T-cell (primary cell): ENCODE measurements at regions not wholly inside any gene's neighbourhood (a gene's known extent, or its start where the extent isn't known, plus 50 kb on each side); places are given as distances from the start of the nearest gene placed in this dataset.

Experiments used
- ATAC-seq, 4 experiments: fragments of 200-7000 bp in 3 of 4; fragments of 150-1000 bp in 1 of 4; cut with Tn5 transposase; replicated peaks in 1 of 4; 1 replicate in 3 of 4; 2 replicates in 1 of 4; pipeline ENCODE4 v1.10.0; 2021; ENCODE audit warnings: moderate library complexity in 3 of 4, mild to moderate bottlenecking in 2 of 4, moderate number of reproducible peaks in 1 of 4
- CTCF ChIA-PET, 2 donors: fragments of 300-600 bp; sonication (Branson Sonifier 250); formaldehyde crosslinking; loops; one replicate each; lab custom pipeline; 2022; ENCODE audit warnings: antibody characterized with exemption in 2 of 2; lab: Charles Lee
- POLR2A ChIA-PET, 2 donors: fragments of 300-600 bp; sonication (Branson Sonifier 250); formaldehyde crosslinking; loops; one replicate each; lab custom pipeline; 2022; ENCODE audit warnings: antibody characterized with exemption in 2 of 2; lab: Charles Lee
- DNase-seq, 35 experiments: peaks; one replicate each; pipeline versions ENCODE4 v3.0.0 to v3.0.0-alpha.2; 2013 to 2023
- H3K27ac ChIP-seq: one replicate; pipeline ENCODE4 v1.5.1; 2013; ENCODE audit warnings: low read length
- H3K27me3 ChIP-seq, 2 experiments: replicated peaks in 1 of 2; 1 replicate in 1 of 2; 2 replicates in 1 of 2; pipeline versions ENCODE4 v1.6.1 to v1.7.0; 2013; ENCODE audit warnings: low read length in 1 of 2, mixed read lengths in 1 of 2; ENCODE audit not compliant: control insufficient read depth in 2 of 2, insufficient read depth in 2 of 2; ENCODE audit errors: extremely low read depth in 1 of 2
- H3K36me3 ChIP-seq, 2 donors: 1 replicate in 1 of 2; 2 replicates in 1 of 2; pipeline versions ENCODE4 v1.6.1 to v1.7.0; 2013; ENCODE audit warnings: low read length in 1 of 2; ENCODE audit not compliant: control insufficient read depth in 2 of 2, insufficient read depth in 1 of 2; ENCODE audit errors: extremely low read depth in 1 of 2
- H3K4me1 ChIP-seq, 2 experiments: 1 replicate in 1 of 2; 2 replicates in 1 of 2; pipeline versions ENCODE4 v1.6.1 to v1.7.0; 2013; ENCODE audit warnings: low read length in 2 of 2, mixed read lengths in 1 of 2; ENCODE audit not compliant: insufficient read depth in 2 of 2, control insufficient read depth in 1 of 2; ENCODE audit errors: extremely low read depth in 1 of 2
- H3K4me3 ChIP-seq, 2 donors: 1 replicate in 1 of 2; 2 replicates in 1 of 2; pipeline versions ENCODE4 v1.5.1 to v1.7.0; 2013; ENCODE audit warnings: mild to moderate bottlenecking in 2 of 2, low read length in 1 of 2, moderate library complexity in 1 of 2; ENCODE audit not compliant: control insufficient read depth in 1 of 2; ENCODE audit errors: extremely low read depth in 1 of 2
- H3K9me3 ChIP-seq: 2 replicates; pipeline ENCODE4 v1.7.0; 2013
- H3K27ac Mint-ChIP-seq, 2 donors: one replicate each; pipeline ENCODE4 v1.8.0; 2020 to 2021; ENCODE audit warnings: mild to moderate bottlenecking in 2 of 2, mixed read lengths in 2 of 2
- H3K27me3 Mint-ChIP-seq, 2 donors: one replicate each; pipeline ENCODE4 v1.8.0; 2021 to 2022; ENCODE audit warnings: mixed read lengths in 2 of 2
- H3K36me3 Mint-ChIP-seq: one replicate; pipeline ENCODE4 v1.8.0; 2021; ENCODE audit warnings: mixed read lengths
- H3K4me1 Mint-ChIP-seq, 3 donors: one replicate each; pipeline ENCODE4 v1.8.0; 2020 to 2022; ENCODE audit warnings: mixed read lengths in 3 of 3, mild to moderate bottlenecking in 1 of 3
- H3K4me3 Mint-ChIP-seq, 3 donors: one replicate each; pipeline ENCODE4 v1.8.0; 2020 to 2022; ENCODE audit warnings: mild to moderate bottlenecking in 3 of 3, mixed read lengths in 3 of 3, moderate library complexity in 3 of 3
- H3K9me3 Mint-ChIP-seq, 3 donors: one replicate each; pipeline ENCODE4 v1.8.0; 2020 to 2022; ENCODE audit warnings: mixed read lengths in 3 of 3
- WGBS: methylation state at CpG from one replicate; pipeline ENCODE4 v1.1.5; 2013; ENCODE audit warnings: missing lambda C conversion rate; ENCODE audit not compliant: insufficient coverage; 5-methylcytosine and 5-hydroxymethylcytosine counted together

DNA sequence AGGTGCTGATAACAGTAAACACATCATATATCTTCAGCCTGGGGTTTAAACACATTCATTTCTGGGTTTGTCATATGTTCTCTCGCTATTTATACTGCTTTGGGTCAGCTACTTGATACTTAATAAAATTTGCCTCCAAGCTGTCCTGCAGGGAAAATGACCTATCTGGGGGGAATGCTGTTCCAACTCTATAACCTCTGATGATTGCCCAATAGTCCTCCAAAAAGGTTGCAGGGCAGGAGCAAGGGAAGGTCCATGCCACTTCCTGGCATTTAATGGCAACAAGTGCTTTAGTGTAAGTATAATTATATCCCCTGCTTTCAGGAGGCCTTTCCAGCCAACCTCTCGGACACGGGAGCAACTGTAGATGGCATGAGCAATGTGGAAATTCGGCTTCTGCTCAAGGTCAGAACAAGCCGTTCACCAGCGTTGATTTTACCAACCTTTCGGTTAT, 198.0 kb upstream of the EEA1 start:
- WGBS: no CpG with 5 or more reads among the region's 7 CpGs
- ATAC-seq: no peak
- Mint-ChIP-seq H3K36me3 (no peaks in the 10 kb centered on the region), H3K4me1 (no peaks in the 10 kb centered on the region), H3K9me3 (no peaks in the 10 kb centered on the region), H3K27me3 (no peaks in the 10 kb centered on the region), H3K4me3 (no peak overlapping the region), H3K27ac (no peak overlapping the region)
- POLR2A ChIA-PET: no interaction called here
- Histone ChIP-seq H3K4me3 (no peak overlapping the region), H3K9me3 (no peaks in the 10 kb centered on the region), H3K27ac (no peak overlapping the region), H3K36me3 (no peaks in the 10 kb centered on the region), H3K4me1 (peaks cover 0 to 3% of the 10 kb centered on the region in 2 experiments), H3K27me3 (no peaks in the 10 kb centered on the region)
- CTCF ChIA-PET: no interaction called here
- DNase-seq: no peak

DNA sequence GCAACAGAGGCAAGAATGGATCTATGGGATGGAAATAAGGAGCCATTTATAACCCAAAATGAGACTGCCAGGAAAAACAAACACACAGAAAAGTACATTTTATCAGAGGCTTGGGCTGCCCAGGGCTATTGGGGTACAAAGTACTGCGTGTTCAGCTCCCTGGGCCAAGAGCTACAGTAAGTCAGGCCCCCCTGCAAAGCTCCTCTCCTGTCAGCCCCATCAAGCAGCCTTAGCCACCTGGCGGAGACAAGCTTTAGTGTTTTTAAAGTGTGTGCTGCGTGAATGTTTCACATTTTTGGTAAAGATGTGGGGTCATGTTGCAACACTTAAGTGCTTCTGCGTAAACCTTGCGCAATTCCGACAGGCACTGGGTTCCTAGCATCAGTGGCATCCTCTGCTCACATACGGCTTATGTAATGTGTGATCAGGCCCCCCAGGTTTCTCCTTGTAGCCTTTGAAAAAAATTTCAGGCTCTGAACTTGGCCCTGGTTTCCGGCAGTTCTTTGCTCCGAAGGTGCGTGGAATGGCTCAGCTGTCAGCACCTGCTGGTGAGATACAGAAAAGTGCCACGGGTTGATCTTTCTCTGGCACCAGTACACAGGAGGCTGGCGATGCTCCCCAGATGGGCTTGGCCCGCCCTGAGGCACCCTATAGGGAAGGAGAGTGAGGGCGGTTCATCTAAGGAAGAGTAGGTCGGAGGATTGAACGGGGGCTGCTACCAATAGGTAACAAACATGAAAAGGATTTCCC, 198.7 kb upstream of the EEA1 start:
- Histone ChIP-seq H3K4me1 (peaks cover 0 to 3% of the 10 kb centered on the region in 2 experiments), H3K9me3 (no peaks in the 10 kb centered on the region), H3K4me3 (no peak overlapping the region), H3K27me3 (no peaks in the 10 kb centered on the region), H3K27ac (no peak overlapping the region), H3K36me3 (no peaks in the 10 kb centered on the region)
- DNase-seq (peak in 1 of 35 experiments; percentile 0), ATAC-seq (no peak)
- no peak overlapping the region for H3K27ac Mint-ChIP-seq
- ChIA-PET POLR2A (no interaction called here), CTCF (no interaction called here)
- no peaks in the 10 kb centered on the region for H3K9me3 Mint-ChIP-seq
- no peak overlapping the region for H3K4me3 Mint-ChIP-seq
- no peaks in the 10 kb centered on the region for H3K36me3 Mint-ChIP-seq
- WGBS: 97% methylated on average over 12 of the region's 16 CpGs
- H3K27me3 Mint-ChIP-seq: no peaks in the 10 kb centered on the region
- H3K4me1 Mint-ChIP-seq: no peaks in the 10 kb centered on the region

DNA sequence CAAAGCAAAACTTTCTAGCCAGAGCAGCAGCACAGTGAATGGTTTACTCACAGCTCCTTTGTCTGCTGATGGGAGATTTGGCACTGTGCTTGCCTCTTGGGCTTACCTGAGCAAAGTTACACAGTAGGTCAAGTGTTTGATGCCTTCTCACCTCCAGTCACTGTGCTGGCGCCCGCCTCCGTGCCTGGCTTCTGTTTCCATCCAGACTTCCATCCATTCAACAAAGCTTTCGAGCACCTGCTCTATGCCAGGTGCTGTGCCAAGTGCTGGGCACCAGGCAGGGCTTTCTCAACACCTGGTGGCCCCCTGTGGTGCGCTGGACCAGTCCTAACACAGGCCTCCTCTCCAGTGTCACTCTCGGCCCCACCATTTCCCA, 199.2 kb upstream of the EEA1 start:
- no peaks in the 10 kb centered on the region for H3K9me3 Mint-ChIP-seq
- 85% methylated on average over 6 of the region's 6 CpGs for WGBS
- no peak overlapping the region for H3K27ac ChIP-seq
- CTCF ChIA-PET: no interaction called here
- H3K36me3 ChIP-seq: no peaks in the 10 kb centered on the region
- ATAC-seq (no peak), DNase-seq (no peak)
- no peak overlapping the region for H3K4me3 Mint-ChIP-seq
- H3K27me3 ChIP-seq: no peaks in the 10 kb centered on the region
- no peak overlapping the region for H3K27ac Mint-ChIP-seq
- H3K4me1 Mint-ChIP-seq: no peaks in the 10 kb centered on the region
- H3K4me1 ChIP-seq: peaks cover 0 to 3% of the 10 kb centered on the region in 2 experiments
- H3K27me3 Mint-ChIP-seq: no peaks in the 10 kb centered on the region
- no peaks in the 10 kb centered on the region for H3K36me3 Mint-ChIP-seq
- POLR2A ChIA-PET: no interaction called here
- no peaks in the 10 kb centered on the region for H3K9me3 ChIP-seq
- no peak overlapping the region for H3K4me3 ChIP-seq

DNA sequence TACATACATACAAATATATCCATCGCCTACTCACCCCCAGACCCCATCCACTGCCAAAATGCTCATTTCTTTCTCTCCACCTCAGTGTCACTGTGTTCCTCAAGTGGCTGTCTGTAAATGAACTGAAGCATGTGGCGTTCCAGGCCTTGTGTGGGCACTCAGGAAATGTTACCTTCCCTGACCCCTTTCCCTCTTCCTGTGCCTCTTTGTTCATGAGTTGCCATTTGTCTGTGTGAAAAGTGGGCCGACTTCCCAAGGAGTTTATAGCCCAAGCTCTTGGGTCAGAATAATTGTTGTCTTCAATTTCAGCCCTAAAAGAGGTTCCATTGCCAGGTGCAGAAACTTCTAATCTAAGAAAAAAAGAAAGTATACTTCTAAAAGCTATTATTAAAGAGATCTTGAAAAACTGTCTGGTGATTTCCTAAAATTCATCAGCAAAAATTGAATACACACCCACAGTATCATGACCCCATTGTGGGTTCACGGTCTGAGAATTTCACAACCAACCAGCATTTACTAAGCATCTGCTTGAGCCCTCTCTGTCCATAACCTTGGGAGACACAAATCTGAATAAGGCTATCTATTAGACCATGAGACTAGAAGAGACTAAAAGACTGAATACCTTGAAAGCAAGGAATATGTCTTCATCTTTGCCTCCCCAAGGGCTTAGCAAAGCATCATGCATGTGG, 201.4 kb upstream of the EEA1 start:
- Histone ChIP-seq H3K36me3 (no peaks in the 10 kb centered on the region), H3K9me3 (no peaks in the 10 kb centered on the region), H3K4me3 (no peak overlapping the region), H3K27me3 (no peaks in the 10 kb centered on the region), H3K4me1 (peaks cover 0 to 10% of the 10 kb centered on the region in 2 experiments), H3K27ac (no peak overlapping the region)
- DNase-seq (no peak), ATAC-seq (no peak)
- ChIA-PET POLR2A (no interaction called here), CTCF (no interaction called here)
- H3K9me3 Mint-ChIP-seq: no peaks in the 10 kb centered on the region
- no peak overlapping the region for H3K27ac Mint-ChIP-seq
- H3K36me3 Mint-ChIP-seq: no peaks in the 10 kb centered on the region
- H3K27me3 Mint-ChIP-seq: no peaks in the 10 kb centered on the region
- H3K4me1 Mint-ChIP-seq: peaks cover 6 to 13% (median 9%) of the 10 kb centered on the region in 3 donors
- no CpG with 5 or more reads among the region's 4 CpGs for WGBS
- H3K4me3 Mint-ChIP-seq: no peak overlapping the region

DNA sequence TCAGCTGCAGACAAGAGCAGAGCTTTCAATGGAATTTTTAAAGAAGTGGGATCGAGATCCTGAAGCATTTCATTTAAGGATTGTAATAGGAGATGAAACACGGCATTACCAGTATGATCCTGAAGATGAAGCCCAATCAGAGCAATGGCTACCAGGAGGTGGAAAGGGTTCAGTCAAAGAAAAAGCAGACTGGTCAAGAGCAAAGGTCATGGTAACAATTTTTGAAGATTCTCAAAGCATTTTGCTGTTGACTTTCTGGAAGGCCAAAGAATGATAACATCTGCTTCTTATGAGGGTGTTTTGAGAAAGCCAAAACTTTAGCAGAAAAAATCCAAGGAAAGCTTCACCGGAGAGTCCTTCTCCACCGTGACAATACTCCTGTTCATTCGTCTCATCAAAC, 204.3 kb upstream of the EEA1 start:
- H3K27me3 Mint-ChIP-seq: no peaks in the 10 kb centered on the region
- DNase-seq: no peak
- Histone ChIP-seq H3K4me1 (peaks cover 0 to 13% of the 10 kb centered on the region in 2 experiments), H3K27ac (no peak overlapping the region), H3K27me3 (no peaks in the 10 kb centered on the region), H3K9me3 (no peaks in the 10 kb centered on the region), H3K4me3 (no peak overlapping the region), H3K36me3 (no peaks in the 10 kb centered on the region)
- WGBS: 87% methylated on average over 4 of the region's 5 CpGs
- no peak for ATAC-seq
- peaks cover 8 to 20% (median 19%) of the 10 kb centered on the region in 3 donors for H3K4me1 Mint-ChIP-seq
- H3K9me3 Mint-ChIP-seq: no peaks in the 10 kb centered on the region
- ChIA-PET CTCF (interaction anchor here in 1 of 2 donors (0.6 kb wide), 1 partner anchor 20 kb away, joined by 3 read pairs; no protein-coding TSS in a partner anchor), POLR2A (no interaction called here)
- no peak overlapping the region for H3K4me3 Mint-ChIP-seq
- no peaks in the 10 kb centered on the region for H3K36me3 Mint-ChIP-seq
- no peak overlapping the region for H3K27ac Mint-ChIP-seq

DNA sequence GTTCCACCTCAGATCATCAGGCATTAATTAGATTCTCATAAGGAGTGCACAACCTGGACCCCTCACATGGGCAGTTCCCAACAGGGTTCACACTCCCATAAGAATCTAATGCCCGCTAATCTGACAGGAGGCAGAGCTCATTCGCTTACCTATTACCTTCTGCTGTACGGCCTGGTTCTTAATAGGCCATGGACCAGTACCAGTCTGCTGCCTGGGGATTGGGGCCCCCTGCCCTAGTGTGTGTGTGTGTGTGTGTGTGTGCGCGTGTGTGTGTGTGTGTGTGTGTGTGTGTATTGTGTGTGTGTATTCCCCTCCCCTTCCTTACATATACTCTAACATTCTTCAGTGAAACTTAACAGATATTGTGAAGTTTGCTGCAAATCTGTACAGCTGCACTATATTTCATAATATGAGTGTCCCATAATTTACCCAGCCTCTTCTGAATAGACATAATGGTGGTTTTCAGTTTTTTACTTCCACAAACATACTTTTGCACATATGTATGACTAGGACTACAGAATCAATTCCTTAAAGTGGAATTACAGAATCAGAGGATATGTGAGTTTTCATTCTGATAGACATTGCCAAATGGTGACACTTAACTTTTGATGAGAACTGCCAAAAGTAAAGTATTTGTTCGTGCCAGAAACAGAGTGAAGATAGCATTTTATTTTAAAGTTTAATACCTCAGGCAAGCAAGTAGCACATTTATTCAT, 205.2 kb upstream of the EEA1 start:
- Mint-ChIP-seq H3K27ac (no peak overlapping the region), H3K4me1 (peaks cover 8 to 23% (median 20%) of the 10 kb centered on the region in 3 donors), H3K27me3 (no peaks in the 10 kb centered on the region), H3K36me3 (no peaks in the 10 kb centered on the region), H3K4me3 (no peak overlapping the region), H3K9me3 (no peaks in the 10 kb centered on the region)
- Histone ChIP-seq H3K36me3 (no peaks in the 10 kb centered on the region), H3K27ac (no peak overlapping the region), H3K4me1 (peaks cover 0 to 13% of the 10 kb centered on the region in 2 experiments), H3K4me3 (no peak overlapping the region), H3K27me3 (no peaks in the 10 kb centered on the region), H3K9me3 (no peaks in the 10 kb centered on the region)
- no peak for ATAC-seq
- POLR2A ChIA-PET: interaction anchor here in 1 of 2 donors (0.5 kb wide), 1 partner anchor 137 kb away, joined by 3 read pairs; no protein-coding TSS in a partner anchor
- CTCF ChIA-PET: no interaction called here
- DNase-seq: no peak
- WGBS: 100% methylated on average over 1 of the region's 6 CpGs
